ENCODE measurements at regions not wholly inside any gene's neighbourhood (a gene's known extent, or its start where the extent isn't known, plus 50 kb on each side); places are given as distances from the start of the nearest gene placed in this dataset.

DNA sequence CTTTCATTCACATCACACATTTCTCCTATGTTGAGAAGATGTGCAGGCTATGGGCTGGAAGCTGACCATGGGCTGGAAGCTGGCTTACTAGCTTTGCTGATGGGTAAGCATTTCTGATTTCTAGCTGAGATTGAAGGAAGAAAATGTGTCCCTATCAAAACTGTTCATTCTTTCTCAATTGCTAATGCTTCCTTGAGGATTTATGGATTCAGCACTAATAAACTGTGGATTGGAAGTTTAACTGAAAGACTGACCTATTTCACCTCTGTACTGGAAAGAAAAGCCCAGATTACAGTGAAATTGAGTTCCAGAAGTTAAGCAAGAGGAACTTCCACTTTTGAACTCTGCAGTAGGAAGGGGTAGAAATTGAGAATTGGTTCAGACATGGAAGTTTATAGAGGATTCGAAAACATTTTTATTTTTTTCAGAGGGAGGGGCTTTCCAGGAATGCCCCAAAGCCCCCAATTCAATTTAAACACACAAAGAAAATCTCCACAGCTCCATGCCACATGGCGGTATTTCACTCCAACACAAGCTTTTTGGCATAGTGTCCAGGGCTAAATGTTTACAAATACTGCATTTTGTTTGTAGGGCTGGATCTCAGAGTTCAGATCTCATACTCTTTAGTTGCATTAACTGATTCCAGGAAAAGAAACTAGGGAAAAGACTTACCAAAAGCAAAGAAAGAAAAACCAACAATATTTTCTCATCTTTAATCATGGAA lies 61.2 kb upstream of the ARGLU1 start:
- Histone ChIP-seq H3K9me3 (no peaks in the 10 kb centered on the region), H3K36me3 (no peaks in the 10 kb centered on the region), H3K27ac (no peak overlapping the region), H3K4me1 (no peaks in the 10 kb centered on the region), H3K4me3 (no peak overlapping the region), H3K27me3 (no peaks in the 10 kb centered on the region)
- TF ChIP-seq CTCF (IDR thresholded peaks at IDR 0.05) (no peak), POLR2A (IDR thresholded peaks at IDR 0.05) (no peak), POLR2AphosphoS5 (IDR thresholded peaks at IDR 0.05) (no peak)
- DNase-seq (ENCODE audit: low spot score in 2 of 2) = no peak
- intact Hi-C loops (cut with DNase I; ENCODE audit: low total_unique reads) = no loop called here

DNA sequence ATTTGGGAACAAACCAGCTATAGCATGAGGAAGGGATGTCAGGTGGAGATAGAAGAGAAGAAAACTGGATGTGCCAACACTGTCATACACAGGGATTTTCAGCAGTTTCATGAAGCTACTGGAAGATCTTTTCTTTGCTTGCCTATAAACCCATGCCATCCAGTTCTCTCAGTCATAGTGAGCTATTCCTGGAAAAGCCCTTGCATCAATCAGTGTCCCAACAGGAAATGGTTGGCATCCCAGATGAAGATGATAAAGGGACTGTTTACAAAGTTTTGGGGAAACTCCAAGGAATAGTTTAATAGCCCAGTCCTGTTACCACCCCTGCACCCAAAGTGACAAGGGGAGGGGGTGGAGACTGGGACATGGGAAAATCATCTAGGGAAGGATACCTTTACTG lies 58.5 kb upstream of the ARGLU1 start:
- intact Hi-C loops (cut with DNase I; ENCODE audit: low total_unique reads) = no loop called here
- no peaks in the 10 kb centered on the region for H3K9me3 ChIP-seq
- no peak for TF ChIP-seq POLR2AphosphoS5 (IDR thresholded peaks at IDR 0.05)
- no peak for TF ChIP-seq CTCF (IDR thresholded peaks at IDR 0.05)
- TF ChIP-seq POLR2A (IDR thresholded peaks at IDR 0.05) = no peak
- H3K27ac ChIP-seq = no peak overlapping the region
- no peak for DNase-seq (ENCODE audit: low spot score in 2 of 2)
- H3K27me3 ChIP-seq = no peaks in the 10 kb centered on the region
- no peak overlapping the region for H3K4me3 ChIP-seq
- H3K36me3 ChIP-seq = no peaks in the 10 kb centered on the region
- no peaks in the 10 kb centered on the region for H3K4me1 ChIP-seq

GRCh38 chr13:106625578-106625977 lies 57.6 kb upstream of the ARGLU1 start:
- TF ChIP-seq POLR2A (IDR thresholded peaks at IDR 0.05) = no peak
- no peak for TF ChIP-seq POLR2AphosphoS5 (IDR thresholded peaks at IDR 0.05)
- no peak for TF ChIP-seq CTCF (IDR thresholded peaks at IDR 0.05)
- intact Hi-C loops (cut with DNase I; ENCODE audit: low total_unique reads) = no loop called here
- DNase-seq (ENCODE audit: low spot score in 2 of 2) = no peak

DNA sequence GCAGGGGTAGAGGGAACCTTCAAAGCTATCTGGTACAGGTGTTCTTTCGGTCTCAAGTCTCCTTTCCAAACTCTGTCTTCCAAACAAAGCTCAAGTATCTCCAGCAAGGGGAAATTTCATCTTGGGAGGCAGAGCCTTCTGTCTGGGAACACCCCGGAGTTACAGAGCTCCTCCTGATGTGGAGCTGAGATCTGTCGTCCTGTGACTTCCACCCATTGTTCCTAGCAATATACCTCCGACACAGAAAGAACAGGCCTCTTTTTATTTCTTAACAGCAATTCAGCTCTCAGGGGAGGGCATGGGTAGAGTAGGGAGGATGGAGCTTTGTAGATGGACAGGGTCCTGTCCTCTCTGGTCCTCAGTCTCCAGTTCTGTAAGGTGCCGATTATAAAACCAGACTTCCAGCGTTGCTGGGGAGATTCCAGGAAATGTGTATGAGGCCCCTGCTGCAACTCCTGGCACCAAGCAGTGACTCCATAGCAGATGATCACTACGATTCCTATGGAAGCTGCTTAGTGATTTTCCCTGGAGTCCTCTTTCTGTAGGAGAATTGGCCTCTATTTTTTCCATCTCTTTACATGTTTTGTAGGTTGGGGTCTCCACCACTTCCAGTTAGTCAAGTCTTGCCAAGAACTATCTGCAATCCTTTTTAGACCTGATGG lies 56.0 kb upstream of the ARGLU1 start:
- no peak overlapping the region for H3K27ac ChIP-seq
- no peak overlapping the region for H3K4me3 ChIP-seq
- H3K4me1 ChIP-seq = no peaks in the 10 kb centered on the region
- no peaks in the 10 kb centered on the region for H3K27me3 ChIP-seq
- no peaks in the 10 kb centered on the region for H3K36me3 ChIP-seq
- TF ChIP-seq CTCF (IDR thresholded peaks at IDR 0.05) (no peak), POLR2A (IDR thresholded peaks at IDR 0.05) (no peak), POLR2AphosphoS5 (IDR thresholded peaks at IDR 0.05) (no peak)
- DNase-seq (ENCODE audit: low spot score in 2 of 2) = no peak
- no peaks in the 10 kb centered on the region for H3K9me3 ChIP-seq
- intact Hi-C loops (cut with DNase I; ENCODE audit: low total_unique reads) = no loop called here

More at GRCh38 chr13:106625578-106625977, 57.6 kb upstream of the ARGLU1 start:
- Histone ChIP-seq H3K27me3 (no peaks in the 10 kb centered on the region), H3K9me3 (no peaks in the 10 kb centered on the region), H3K4me1 (no peaks in the 10 kb centered on the region), H3K36me3 (no peaks in the 10 kb centered on the region), H3K4me3 (no peak overlapping the region), H3K27ac (no peak overlapping the region)

- H3K27ac ChIP-seq = no peak overlapping the region
- no peak for DNase-seq (ENCODE audit: low spot score in 2 of 2)
- TF ChIP-seq POLR2A (IDR thresholded peaks at IDR 0.05) = no peak
- TF ChIP-seq POLR2AphosphoS5 (IDR thresholded peaks at IDR 0.05) = no peak
- TF ChIP-seq CTCF (IDR thresholded peaks at IDR 0.05) = no peak
- no peaks in the 10 kb centered on the region for H3K36me3 ChIP-seq
- no peak overlapping the region for H3K4me3 ChIP-seq
- no peaks in the 10 kb centered on the region for H3K27me3 ChIP-seq
- no peaks in the 10 kb centered on the region for H3K4me1 ChIP-seq
- intact Hi-C loops (cut with DNase I; ENCODE audit: low total_unique reads) = no loop called here
- no peaks in the 10 kb centered on the region for H3K9me3 ChIP-seq
Measured at GRCh38 chr13:106621833-106622232, 53.9 kb upstream of the ARGLU1 start.

Measured in breast epithelium (tissue), 4 donors.